ENCODE measurements at regions not wholly inside any gene's neighbourhood (a gene's known extent, or its start where the extent isn't known, plus 50 kb on each side); places are given as distances from the start of the nearest gene placed in this dataset.
A peak's percentile ranks its signal among the peaks of the same experiment; 100 is the strongest.

DNA sequence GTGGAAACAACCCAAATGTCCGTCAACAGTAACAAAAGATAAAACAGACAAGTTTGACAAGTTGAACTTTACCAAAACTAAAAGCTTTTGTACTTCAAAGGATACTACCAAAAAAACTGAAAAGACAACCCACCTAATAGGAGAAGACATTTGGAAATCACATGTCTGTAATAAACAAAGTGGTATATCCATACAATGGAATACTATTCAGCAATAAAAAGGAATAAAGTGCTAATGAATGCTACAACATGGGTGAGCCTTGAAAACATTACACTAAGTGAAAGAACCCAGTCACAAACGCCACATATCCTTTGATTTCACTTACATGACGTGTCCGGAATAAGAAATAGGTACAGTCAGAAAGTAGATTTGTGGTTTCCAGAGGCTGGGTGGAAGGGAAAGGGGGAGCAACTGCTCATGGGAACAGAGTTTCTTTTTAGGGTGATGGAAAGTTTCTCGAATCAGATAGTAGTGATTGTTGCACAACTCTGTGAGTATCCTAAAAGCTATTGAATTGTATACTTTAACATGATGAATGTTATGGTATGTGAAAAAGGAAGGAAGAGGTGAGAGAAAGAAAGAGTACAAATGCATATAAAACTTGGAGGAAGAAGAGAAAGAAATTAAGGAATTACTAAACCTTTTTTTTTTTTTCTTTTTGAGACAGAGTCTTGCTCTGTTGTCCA, 72.7 kb upstream of the ABHD2 start:
- H3K36me3 ChIP-seq (ENCODE audit: control insufficient read depth, insufficient read depth, low read length): no peaks in the 10 kb centered on the region
- no peak overlapping the region for H3K4me3 ChIP-seq (ENCODE audit: low read depth, low read length)
- CTCF ChIA-PET: interaction anchor here (0.9 kb wide), 1 partner anchor 111 kb away, joined by 4 read pairs; no protein-coding TSS in a partner anchor
- H3K9me3 ChIP-seq: peaks cover 6% of the 10 kb centered on the region; the same call in 1 of the 2 replicates
- Mint-ChIP-seq H3K27me3 (ENCODE audit: insufficient read depth, unreplicated experiment) (no peaks in the 10 kb centered on the region), H3K4me3 (ENCODE audit: unreplicated experiment) (no peak overlapping the region), H3K9me3 (ENCODE audit: unreplicated experiment) (peaks cover 35% of the 10 kb centered on the region), H3K36me3 (ENCODE audit: insufficient read depth, unreplicated experiment) (no peaks in the 10 kb centered on the region), H3K4me1 (ENCODE audit: low read depth, unreplicated experiment) (peaks cover 7% of the 10 kb centered on the region), H3K27ac (ENCODE audit: unreplicated experiment) (no peak overlapping the region)
- no TSS peak for BruUV-seq (replicated peaks)
- H3K27me3 ChIP-seq (replicated peaks; ENCODE audit: control insufficient read depth, insufficient read depth, low read length): no peaks in the 10 kb centered on the region
- no peak for DNase-seq
- POLR2A ChIA-PET: no interaction called here
- TF ChIP-seq, protein P1, sequence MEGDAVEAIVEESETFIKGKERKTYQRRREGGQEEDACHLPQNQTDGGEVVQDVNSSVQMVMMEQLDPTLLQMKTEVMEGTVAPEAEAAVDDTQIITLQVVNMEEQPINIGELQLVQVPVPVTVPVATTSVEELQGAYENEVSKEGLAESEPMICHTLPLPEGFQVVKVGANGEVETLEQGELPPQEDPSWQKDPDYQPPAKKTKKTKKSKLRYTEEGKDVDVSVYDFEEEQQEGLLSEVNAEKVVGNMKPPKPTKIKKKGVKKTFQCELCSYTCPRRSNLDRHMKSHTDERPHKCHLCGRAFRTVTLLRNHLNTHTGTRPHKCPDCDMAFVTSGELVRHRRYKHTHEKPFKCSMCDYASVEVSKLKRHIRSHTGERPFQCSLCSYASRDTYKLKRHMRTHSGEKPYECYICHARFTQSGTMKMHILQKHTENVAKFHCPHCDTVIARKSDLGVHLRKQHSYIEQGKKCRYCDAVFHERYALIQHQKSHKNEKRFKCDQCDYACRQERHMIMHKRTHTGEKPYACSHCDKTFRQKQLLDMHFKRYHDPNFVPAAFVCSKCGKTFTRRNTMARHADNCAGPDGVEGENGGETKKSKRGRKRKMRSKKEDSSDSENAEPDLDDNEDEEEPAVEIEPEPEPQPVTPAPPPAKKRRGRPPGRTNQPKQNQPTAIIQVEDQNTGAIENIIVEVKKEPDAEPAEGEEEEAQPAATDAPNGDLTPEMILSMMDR (IDR thresholded peaks at IDR 0.05; ENCODE audit: insufficient read depth in 1 of 2, low read depth in 1 of 2, low read length in 1 of 2, severe bottlenecking in 1 of 2, unreplicated experiment in 1 of 2): no peak
- H3K4me1 ChIP-seq: no peaks in the 10 kb centered on the region
- intact Hi-C loops (cut with micrococcal nuclease; ENCODE audit: unreplicated experiment): loop anchor here (2.0 to 5.0 kb wide), 2 partner anchors 29 to 358 kb away; no protein-coding TSS in a partner anchor

DNA sequence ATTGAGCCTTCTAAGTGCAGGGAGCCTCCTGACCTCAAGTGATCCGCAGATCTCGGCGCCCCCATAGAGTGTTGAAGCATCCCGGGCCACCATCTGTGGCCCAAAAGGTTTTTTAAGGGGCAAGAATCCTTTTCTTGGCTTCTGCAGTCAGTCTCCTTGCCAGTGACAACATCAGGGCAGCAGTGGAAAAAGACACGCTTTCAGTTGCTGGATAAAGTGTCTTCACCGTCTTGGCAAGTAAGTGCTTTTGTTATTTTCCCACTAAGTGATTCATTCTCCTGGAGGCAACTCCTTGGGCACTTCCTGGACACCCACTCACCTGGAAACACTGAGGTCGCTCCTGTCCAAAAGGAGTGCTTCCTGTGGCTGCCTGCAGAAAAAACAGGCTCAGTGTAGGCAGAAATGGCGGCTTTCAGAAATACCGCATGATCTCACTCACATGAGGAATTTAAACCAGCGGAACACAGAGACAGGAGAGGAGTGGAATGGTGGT, 71.7 kb upstream of the ABHD2 start:
- intact Hi-C loops (cut with micrococcal nuclease; ENCODE audit: unreplicated experiment): loop anchor here (1.0 to 5.0 kb wide), 3 partner anchors 30 to 359 kb away; no protein-coding TSS in a partner anchor
- no peak for DNase-seq
- no peak overlapping the region for H3K27ac Mint-ChIP-seq (ENCODE audit: unreplicated experiment)
- H3K9me3 Mint-ChIP-seq (ENCODE audit: unreplicated experiment): peaks cover 32% of the 10 kb centered on the region
- H3K4me1 Mint-ChIP-seq (ENCODE audit: low read depth, unreplicated experiment): peaks cover 7% of the 10 kb centered on the region
- TF ChIP-seq, protein P1 (IDR thresholded peaks at IDR 0.05; ENCODE audit: insufficient read depth in 1 of 2, low read depth in 1 of 2, low read length in 1 of 2, severe bottlenecking in 1 of 2, unreplicated experiment in 1 of 2): no peak
- no peaks in the 10 kb centered on the region for H3K4me1 ChIP-seq
- no peaks in the 10 kb centered on the region for H3K27me3 ChIP-seq (replicated peaks; ENCODE audit: control insufficient read depth, insufficient read depth, low read length)
- peak overlapping the region; percentile 73 for H3K4me3 Mint-ChIP-seq (ENCODE audit: unreplicated experiment)
- no peaks in the 10 kb centered on the region for H3K36me3 ChIP-seq (ENCODE audit: control insufficient read depth, insufficient read depth, low read length)
- H3K27me3 Mint-ChIP-seq (ENCODE audit: insufficient read depth, unreplicated experiment): no peaks in the 10 kb centered on the region
- peaks cover 6% of the 10 kb centered on the region; the same call in 1 of the 2 replicates for H3K9me3 ChIP-seq
- ChIA-PET POLR2A (no interaction called here), CTCF (interaction anchor here (0.6 to 1.7 kb wide), 5 partner anchors 13 to 137 kb away, joined by 3 to 24 read pairs (median 4); no protein-coding TSS in a partner anchor)
- H3K4me3 ChIP-seq (ENCODE audit: low read depth, low read length): no peak overlapping the region
- H3K36me3 Mint-ChIP-seq (ENCODE audit: insufficient read depth, unreplicated experiment): no peaks in the 10 kb centered on the region
- BruUV-seq (replicated peaks): no TSS peak

DNA sequence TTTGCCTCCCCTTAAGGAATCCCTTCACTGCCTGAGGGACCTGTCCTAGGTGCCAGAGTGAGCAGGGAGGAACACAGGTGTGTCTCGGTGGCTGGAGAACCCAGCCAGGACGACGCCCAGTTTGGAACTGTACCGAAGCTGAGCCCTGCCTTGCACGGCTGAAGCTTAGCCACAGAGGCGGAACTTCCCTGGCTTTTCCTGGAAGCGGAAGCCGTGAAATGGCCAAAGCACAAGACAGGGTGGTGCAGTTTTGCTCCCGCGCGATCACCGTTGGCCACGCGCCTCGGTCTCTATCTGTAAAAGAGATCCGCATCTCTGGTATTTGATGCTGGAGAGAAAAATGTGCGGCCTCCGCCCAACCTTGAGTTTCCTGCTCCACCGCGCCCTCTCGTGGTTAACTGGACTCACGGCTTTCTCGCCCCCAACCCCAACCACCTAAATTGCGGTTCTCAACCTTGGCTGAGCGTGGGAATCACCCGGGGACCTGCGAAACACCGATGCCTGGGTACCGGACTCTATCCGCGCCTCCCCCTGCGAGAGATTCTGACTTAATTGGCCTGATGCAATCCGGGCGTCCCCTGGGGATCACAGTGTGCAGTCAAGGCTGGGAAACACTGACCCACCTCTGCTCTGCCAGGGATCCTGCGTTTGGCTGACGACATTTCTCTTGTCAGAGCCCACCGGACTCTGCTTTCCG, 70.7 kb upstream of the ABHD2 start:
- Mint-ChIP-seq H3K27me3 (ENCODE audit: insufficient read depth, unreplicated experiment) (no peaks in the 10 kb centered on the region), H3K9me3 (ENCODE audit: unreplicated experiment) (peaks cover 24% of the 10 kb centered on the region), H3K4me3 (ENCODE audit: unreplicated experiment) (peak overlapping the region; percentile 73), H3K27ac (ENCODE audit: unreplicated experiment) (peak overlapping the region; percentile 39), H3K4me1 (ENCODE audit: low read depth, unreplicated experiment) (peaks cover 7% of the 10 kb centered on the region), H3K36me3 (ENCODE audit: insufficient read depth, unreplicated experiment) (no peaks in the 10 kb centered on the region)
- intact Hi-C loops (cut with micrococcal nuclease; ENCODE audit: unreplicated experiment): loop anchor here (1.0 to 5.0 kb wide), 3 partner anchors 31 to 360 kb away; no protein-coding TSS in a partner anchor
- no TSS peak for BruUV-seq (replicated peaks)
- TF ChIP-seq, protein P1 (IDR thresholded peaks at IDR 0.05; ENCODE audit: insufficient read depth in 1 of 2, low read depth in 1 of 2, low read length in 1 of 2, severe bottlenecking in 1 of 2, unreplicated experiment in 1 of 2): peak; percentile 75 to 84
- Histone ChIP-seq H3K4me3 (ENCODE audit: low read depth, low read length) (peak overlapping the region; percentile 43), H3K9me3 (peaks cover 5% of the 10 kb centered on the region; the same call in 1 of the 2 replicates), H3K4me1 (no peaks in the 10 kb centered on the region), H3K36me3 (ENCODE audit: control insufficient read depth, insufficient read depth, low read length) (no peaks in the 10 kb centered on the region), H3K27me3 (replicated peaks; ENCODE audit: control insufficient read depth, insufficient read depth, low read length) (no peaks in the 10 kb centered on the region)
- CTCF ChIA-PET: interaction anchor here (0.6 to 1.7 kb wide), 4 partner anchors 14 to 138 kb away, joined by 3 to 24 read pairs (median 4); no protein-coding TSS in a partner anchor
- peak; percentile 83 to 88 for DNase-seq
- POLR2A ChIA-PET: no interaction called here

Data from Caco-2 (cell line).